ENCODE measurements at regions not wholly inside any gene's neighbourhood (a gene's known extent, or its start where the extent isn't known, plus 50 kb on each side); places are given as distances from the start of the nearest gene placed in this dataset.
A peak's percentile ranks its signal among the peaks of the same experiment; 100 is the strongest.

- POLR2A ChIA-PET = no interaction called here
- CTCF ChIA-PET = no interaction called here
These were observed 1673.9 kb upstream of the SEL1L start for GRCh38 chr14:83207550-83207949.

GRCh38 chr14:83208341-83208740, 1674.7 kb upstream of the SEL1L start:
- Histone ChIP-seq H3K4me3 (ENCODE audit: low read depth, low read length) (no peak overlapping the region), H3K27me3 (ENCODE audit: control insufficient read depth, insufficient read depth, low read length) (no peaks in the 10 kb centered on the region), H3K27ac (ENCODE audit: low read depth, low read length) (no peak overlapping the region), H3K9me3 (ENCODE audit: control insufficient read depth, insufficient read depth, low read length) (no peaks in the 10 kb centered on the region)
- CTCF ChIA-PET = no interaction called here
- TF ChIP-seq CTCF (IDR thresholded peaks at IDR 0.05; ENCODE audit: low read depth, low read length) = no peak
- POLR2A ChIA-PET = no interaction called here
- no peak for DNase-seq (ENCODE audit: low read depth, low spot score)

More at GRCh38 chr14:83207550-83207949, 1673.9 kb upstream of the SEL1L start:
- H3K9me3 ChIP-seq (ENCODE audit: control insufficient read depth, insufficient read depth, low read length) = no peaks in the 10 kb centered on the region
- H3K27ac ChIP-seq (ENCODE audit: low read depth, low read length) = no peak overlapping the region
- no peaks in the 10 kb centered on the region for H3K27me3 ChIP-seq (ENCODE audit: control insufficient read depth, insufficient read depth, low read length)
- TF ChIP-seq CTCF (IDR thresholded peaks at IDR 0.05; ENCODE audit: low read depth, low read length) = no peak
- H3K4me3 ChIP-seq (ENCODE audit: low read depth, low read length) = no peak overlapping the region
- no peak for DNase-seq (ENCODE audit: low read depth, low spot score)

GRCh38 chr14:83217492-83217891, 1683.8 kb upstream of the SEL1L start:
- ChIA-PET POLR2A (no interaction called here), CTCF (interaction anchor here (1.2 kb wide), 2 partner anchors 218 to 386 kb away, joined by 3 to 6 read pairs; no protein-coding TSS in a partner anchor)
- H3K4me3 ChIP-seq (ENCODE audit: low read depth, low read length) = no peak overlapping the region
- TF ChIP-seq CTCF (IDR thresholded peaks at IDR 0.05; ENCODE audit: low read depth, low read length) = peak; percentile 54
- H3K27ac ChIP-seq (ENCODE audit: low read depth, low read length) = no peak overlapping the region
- H3K27me3 ChIP-seq (ENCODE audit: control insufficient read depth, insufficient read depth, low read length) = no peaks in the 10 kb centered on the region
- DNase-seq (ENCODE audit: low read depth, low spot score) = peak; percentile 87
- no peaks in the 10 kb centered on the region for H3K9me3 ChIP-seq (ENCODE audit: control insufficient read depth, insufficient read depth, low read length)

GRCh38 chr14:83247924-83248639, 1714.4 kb upstream of the SEL1L start:
- no peak for TF ChIP-seq CTCF (IDR thresholded peaks at IDR 0.05; ENCODE audit: low read depth, low read length)
- H3K27me3 ChIP-seq (ENCODE audit: control insufficient read depth, insufficient read depth, low read length) = no peaks in the 10 kb centered on the region
- no peak overlapping the region for H3K27ac ChIP-seq (ENCODE audit: low read depth, low read length)
- POLR2A ChIA-PET = no interaction called here
- CTCF ChIA-PET = interaction anchor here (0.7 to 1.7 kb wide), 2 partner anchors 248 to 391 kb away, joined by 3 to 5 read pairs; no protein-coding TSS in a partner anchor
- no peak for DNase-seq (ENCODE audit: low read depth, low spot score)
- no peak overlapping the region for H3K4me3 ChIP-seq (ENCODE audit: low read depth, low read length)
- H3K9me3 ChIP-seq (ENCODE audit: control insufficient read depth, insufficient read depth, low read length) = peaks cover 3% of the 10 kb centered on the region; the same call in 1 of the 2 replicates

GRCh38 chr14:83251402-83251801, 1717.7 kb upstream of the SEL1L start:
- no peak for TF ChIP-seq CTCF (IDR thresholded peaks at IDR 0.05; ENCODE audit: low read depth, low read length)
- CTCF ChIA-PET = no interaction called here
- DNase-seq (ENCODE audit: low read depth, low spot score) = no peak

More at GRCh38 chr14:83251402-83251801, 1717.7 kb upstream of the SEL1L start:
- Histone ChIP-seq H3K27me3 (ENCODE audit: control insufficient read depth, insufficient read depth, low read length) (no peaks in the 10 kb centered on the region), H3K4me3 (ENCODE audit: low read depth, low read length) (no peak overlapping the region), H3K9me3 (ENCODE audit: control insufficient read depth, insufficient read depth, low read length) (no peaks in the 10 kb centered on the region), H3K27ac (ENCODE audit: low read depth, low read length) (no peak overlapping the region)
- POLR2A ChIA-PET = no interaction called here
